Activated CD4-positive, alpha-beta T cell treated with anti-CD3 and anti-CD28 coated beads, Interleukin-2, amount 10 ng/mL, durations not matched to agents 7 days and 5 days (primary cell): ENCODE measurements at regions not wholly inside any gene's neighbourhood (a gene's known extent, or its start where the extent isn't known, plus 50 kb on each side); places are given as distances from the start of the nearest gene placed in this dataset.

Experiments used
- CTCF ChIA-PET: fragments of 350-600 bp; sonication (Branson Sonifier 250); formaldehyde crosslinking; loops from one replicate; lab custom pipeline; 2021; ENCODE audit warnings: antibody characterized with exemption; lab: Charles Lee
- POLR2A ChIA-PET: fragments of 350-600 bp; sonication (Branson Sonifier 250); formaldehyde crosslinking; loops from one replicate; lab custom pipeline; 2021; ENCODE audit warnings: antibody characterized with exemption; lab: Charles Lee
- DNase-seq: peaks from one replicate; pipeline ENCODE4 v3.0.0-alpha.2; 2020
- H3K27ac Mint-ChIP-seq: one replicate; pipeline ENCODE4 v1.8.0; 2021; ENCODE audit warnings: mild to moderate bottlenecking, moderate library complexity, mixed read lengths
- H3K27me3 Mint-ChIP-seq: one replicate; pipeline ENCODE4 v1.8.0; 2021; ENCODE audit warnings: mixed read lengths
- H3K36me3 Mint-ChIP-seq: one replicate; pipeline ENCODE4 v1.8.0; 2021; ENCODE audit warnings: low read depth, mixed read lengths
- H3K4me1 Mint-ChIP-seq: one replicate; pipeline ENCODE4 v1.8.0; 2021; ENCODE audit warnings: mixed read lengths
- H3K4me3 Mint-ChIP-seq: one replicate; pipeline ENCODE4 v1.8.0; 2021; ENCODE audit warnings: mild to moderate bottlenecking, moderate library complexity, mixed read lengths
- H3K9me3 Mint-ChIP-seq: one replicate; pipeline ENCODE4 v1.8.0; 2021; ENCODE audit warnings: mixed read lengths

- H3K4me1 Mint-ChIP-seq = no peaks in the 10 kb centered on the region
- peaks cover 4% of the 10 kb centered on the region for H3K27me3 Mint-ChIP-seq
- CTCF ChIA-PET = no interaction called here
- no peak overlapping the region for H3K4me3 Mint-ChIP-seq
- POLR2A ChIA-PET = no interaction called here
- no peak for DNase-seq
- no peaks in the 10 kb centered on the region for H3K9me3 Mint-ChIP-seq
- H3K36me3 Mint-ChIP-seq = no peaks in the 10 kb centered on the region
- H3K27ac Mint-ChIP-seq = no peak overlapping the region
These were observed 115.5 kb downstream of the MAF start for GRCh38 chr16:79485020-79485419.

GRCh38 chr16:79484237-79484636 is 116.3 kb downstream of the MAF start:
- H3K27ac Mint-ChIP-seq = no peak overlapping the region
- CTCF ChIA-PET = no interaction called here
- H3K36me3 Mint-ChIP-seq = no peaks in the 10 kb centered on the region
- H3K27me3 Mint-ChIP-seq = peaks cover 4% of the 10 kb centered on the region
- POLR2A ChIA-PET = no interaction called here
- no peaks in the 10 kb centered on the region for H3K4me1 Mint-ChIP-seq
- H3K4me3 Mint-ChIP-seq = no peak overlapping the region
- DNase-seq = no peak
- no peaks in the 10 kb centered on the region for H3K9me3 Mint-ChIP-seq

GRCh38 chr16:79483336-79483735 is 117.2 kb downstream of the MAF start:
- POLR2A ChIA-PET = no interaction called here
- Mint-ChIP-seq H3K4me3 (no peak overlapping the region), H3K4me1 (no peaks in the 10 kb centered on the region), H3K9me3 (no peaks in the 10 kb centered on the region), H3K27me3 (peaks cover 4% of the 10 kb centered on the region), H3K36me3 (no peaks in the 10 kb centered on the region), H3K27ac (no peak overlapping the region)
- CTCF ChIA-PET = no interaction called here
- no peak for DNase-seq

GRCh38 chr16:79482011-79482410 is 118.5 kb downstream of the MAF start:
- H3K9me3 Mint-ChIP-seq = no peaks in the 10 kb centered on the region
- no peak overlapping the region for H3K4me3 Mint-ChIP-seq
- peaks cover 4% of the 10 kb centered on the region for H3K27me3 Mint-ChIP-seq
- ChIA-PET CTCF (no interaction called here), POLR2A (no interaction called here)
- no peak for DNase-seq
- no peaks in the 10 kb centered on the region for H3K4me1 Mint-ChIP-seq
- no peaks in the 10 kb centered on the region for H3K36me3 Mint-ChIP-seq
- H3K27ac Mint-ChIP-seq = no peak overlapping the region

GRCh38 chr16:79480929-79481328 is 119.6 kb downstream of the MAF start:
- Mint-ChIP-seq H3K4me3 (no peak overlapping the region), H3K4me1 (no peaks in the 10 kb centered on the region), H3K9me3 (no peaks in the 10 kb centered on the region), H3K27me3 (peaks cover 4% of the 10 kb centered on the region), H3K36me3 (no peaks in the 10 kb centered on the region), H3K27ac (no peak overlapping the region)
- ChIA-PET CTCF (no interaction called here), POLR2A (no interaction called here)
- no peak for DNase-seq

GRCh38 chr16:79480056-79480455 is 120.5 kb downstream of the MAF start:
- Mint-ChIP-seq H3K27me3 (peaks cover 4% of the 10 kb centered on the region), H3K4me3 (no peak overlapping the region), H3K27ac (no peak overlapping the region), H3K36me3 (no peaks in the 10 kb centered on the region), H3K4me1 (no peaks in the 10 kb centered on the region), H3K9me3 (no peaks in the 10 kb centered on the region)
- DNase-seq = no peak
- CTCF ChIA-PET = no interaction called here
- POLR2A ChIA-PET = no interaction called here

- Mint-ChIP-seq H3K36me3 (no peaks in the 10 kb centered on the region), H3K4me3 (no peak overlapping the region), H3K4me1 (no peaks in the 10 kb centered on the region), H3K27me3 (peaks cover 2% of the 10 kb centered on the region), H3K9me3 (no peaks in the 10 kb centered on the region), H3K27ac (no peak overlapping the region)
- ChIA-PET CTCF (no interaction called here), POLR2A (no interaction called here)
- DNase-seq = no peak
These were observed 124.0 kb downstream of the MAF start for GRCh38 chr16:79476580-79476979.

GRCh38 chr16:79475841-79476240 is 124.7 kb downstream of the MAF start:
- H3K36me3 Mint-ChIP-seq = no peaks in the 10 kb centered on the region
- no peak overlapping the region for H3K27ac Mint-ChIP-seq
- H3K4me3 Mint-ChIP-seq = no peak overlapping the region
- H3K4me1 Mint-ChIP-seq = no peaks in the 10 kb centered on the region
- H3K27me3 Mint-ChIP-seq = peaks cover 2% of the 10 kb centered on the region
- ChIA-PET CTCF (no interaction called here), POLR2A (no interaction called here)
- no peaks in the 10 kb centered on the region for H3K9me3 Mint-ChIP-seq
- no peak for DNase-seq

- Mint-ChIP-seq H3K4me1 (no peaks in the 10 kb centered on the region), H3K36me3 (no peaks in the 10 kb centered on the region), H3K9me3 (no peaks in the 10 kb centered on the region), H3K27ac (no peak overlapping the region), H3K27me3 (peaks cover 2% of the 10 kb centered on the region), H3K4me3 (no peak overlapping the region)
- DNase-seq = no peak
- ChIA-PET CTCF (no interaction called here), POLR2A (no interaction called here)
These were observed 127.1 kb downstream of the MAF start for GRCh38 chr16:79473456-79473855.

- peaks cover 2% of the 10 kb centered on the region for H3K27me3 Mint-ChIP-seq
- DNase-seq = no peak
- H3K4me1 Mint-ChIP-seq = no peaks in the 10 kb centered on the region
- H3K27ac Mint-ChIP-seq = no peak overlapping the region
- no peaks in the 10 kb centered on the region for H3K36me3 Mint-ChIP-seq
- ChIA-PET CTCF (no interaction called here), POLR2A (no interaction called here)
- no peaks in the 10 kb centered on the region for H3K9me3 Mint-ChIP-seq
- H3K4me3 Mint-ChIP-seq = no peak overlapping the region
These were observed 128.1 kb downstream of the MAF start for GRCh38 chr16:79472426-79472825.

- H3K4me3 Mint-ChIP-seq = no peak overlapping the region
- ChIA-PET POLR2A (no interaction called here), CTCF (no interaction called here)
- no peak overlapping the region for H3K27ac Mint-ChIP-seq
- no peak for DNase-seq
- no peaks in the 10 kb centered on the region for H3K9me3 Mint-ChIP-seq
- H3K27me3 Mint-ChIP-seq = peaks cover 4% of the 10 kb centered on the region
- H3K4me1 Mint-ChIP-seq = no peaks in the 10 kb centered on the region
- no peaks in the 10 kb centered on the region for H3K36me3 Mint-ChIP-seq
These were observed 130.5 kb downstream of the MAF start for GRCh38 chr16:79469999-79470398.

- CTCF ChIA-PET = no interaction called here
- H3K4me1 Mint-ChIP-seq = no peaks in the 10 kb centered on the region
- H3K27me3 Mint-ChIP-seq = peaks cover 8% of the 10 kb centered on the region
- no peak overlapping the region for H3K4me3 Mint-ChIP-seq
- POLR2A ChIA-PET = no interaction called here
- peaks cover 8% of the 10 kb centered on the region for H3K9me3 Mint-ChIP-seq
- no peak for DNase-seq
- no peaks in the 10 kb centered on the region for H3K36me3 Mint-ChIP-seq
- no peak overlapping the region for H3K27ac Mint-ChIP-seq
These were observed 131.9 kb downstream of the MAF start for GRCh38 chr16:79468631-79469030.

GRCh38 chr16:79468121-79468552 is 132.4 kb downstream of the MAF start:
- Mint-ChIP-seq H3K9me3 (peaks cover 8% of the 10 kb centered on the region), H3K27ac (no peak overlapping the region), H3K27me3 (peaks cover 8% of the 10 kb centered on the region), H3K4me3 (no peak overlapping the region), H3K4me1 (no peaks in the 10 kb centered on the region), H3K36me3 (no peaks in the 10 kb centered on the region)
- DNase-seq = no peak
- ChIA-PET CTCF (no interaction called here), POLR2A (no interaction called here)

GRCh38 chr16:79466111-79466510 is 134.4 kb downstream of the MAF start:
- DNase-seq = no peak
- H3K27ac Mint-ChIP-seq = no peak overlapping the region
- CTCF ChIA-PET = no interaction called here
- peaks cover 10% of the 10 kb centered on the region for H3K9me3 Mint-ChIP-seq
- POLR2A ChIA-PET = no interaction called here
- peaks cover 7% of the 10 kb centered on the region for H3K27me3 Mint-ChIP-seq
- H3K4me3 Mint-ChIP-seq = no peak overlapping the region
- H3K4me1 Mint-ChIP-seq = no peaks in the 10 kb centered on the region
- no peaks in the 10 kb centered on the region for H3K36me3 Mint-ChIP-seq
